ENCODE measurements at regions not wholly inside any gene's neighbourhood (a gene's known extent, or its start where the extent isn't known, plus 50 kb on each side); places are given as distances from the start of the nearest gene placed in this dataset.

- Histone ChIP-seq H2AFZ (ENCODE audit: low read length, unreplicated experiment) (no peak overlapping the region), H3K27ac (ENCODE audit: low read depth, low read length) (no peak overlapping the region), H3K79me2 (ENCODE audit: control insufficient read depth, insufficient read depth, low read length, unreplicated experiment) (no peaks in the 10 kb centered on the region), H3K4me3 (ENCODE audit: low read depth, low read length) (no peak overlapping the region), H3K27me3 (ENCODE audit: insufficient read depth, low read length) (no peaks in the 10 kb centered on the region; the same call in 1 of the 2 replicates), H3K4me1 (ENCODE audit: control insufficient read depth, insufficient read depth, low read length, unreplicated experiment) (no peaks in the 10 kb centered on the region), H3K36me3 (ENCODE audit: insufficient read depth, low read length) (no peaks in the 10 kb centered on the region)
These were observed 305.9 kb downstream of the BARHL2 start for GRCh38 chr1:90411185-90411584.

- Histone ChIP-seq H3K4me1 (ENCODE audit: control insufficient read depth, insufficient read depth, low read length, unreplicated experiment) (peaks cover 6% of the 10 kb centered on the region), H3K36me3 (ENCODE audit: insufficient read depth, low read length) (no peaks in the 10 kb centered on the region), H3K4me3 (ENCODE audit: low read depth, low read length) (no peak overlapping the region), H3K79me2 (ENCODE audit: control insufficient read depth, insufficient read depth, low read length, unreplicated experiment) (no peaks in the 10 kb centered on the region), H2AFZ (ENCODE audit: low read length, unreplicated experiment) (no peak overlapping the region), H3K27ac (ENCODE audit: low read depth, low read length) (no peak overlapping the region), H3K27me3 (ENCODE audit: insufficient read depth, low read length) (no peaks in the 10 kb centered on the region; the same call in 1 of the 2 replicates)
These were observed 309.4 kb downstream of the BARHL2 start for GRCh38 chr1:90407737-90408136.

DNA sequence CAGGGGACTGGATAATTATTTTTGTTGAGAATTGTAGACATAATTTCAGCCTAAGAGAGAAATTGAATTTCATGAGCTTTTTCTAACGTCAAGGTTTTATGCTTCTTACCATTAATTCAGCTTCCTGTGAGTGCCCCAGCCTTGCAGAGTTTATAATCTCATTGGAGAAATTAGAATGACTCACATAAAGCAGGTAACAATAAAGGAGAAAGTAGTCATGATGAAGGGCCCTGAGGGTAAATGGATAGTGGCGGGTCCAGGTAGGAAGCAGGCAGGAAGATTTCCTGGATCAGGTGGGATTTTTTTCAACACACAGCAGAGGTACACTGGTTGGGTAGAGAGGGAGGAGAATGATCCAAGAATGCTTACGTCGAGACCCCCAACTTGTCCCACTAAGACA is 311.4 kb downstream of the BARHL2 start:
- Histone ChIP-seq H2AFZ (ENCODE audit: low read length, unreplicated experiment) (no peak overlapping the region), H3K79me2 (ENCODE audit: control insufficient read depth, insufficient read depth, low read length, unreplicated experiment) (no peaks in the 10 kb centered on the region), H3K4me3 (ENCODE audit: low read depth, low read length) (no peak overlapping the region), H3K36me3 (ENCODE audit: insufficient read depth, low read length) (no peaks in the 10 kb centered on the region), H3K27ac (ENCODE audit: low read depth, low read length) (no peak overlapping the region), H3K4me1 (ENCODE audit: control insufficient read depth, insufficient read depth, low read length, unreplicated experiment) (peaks cover 8% of the 10 kb centered on the region), H3K27me3 (ENCODE audit: insufficient read depth, low read length) (no peaks in the 10 kb centered on the region; the same call in 1 of the 2 replicates)

GRCh38 chr1:90402893-90403849 is 313.9 kb downstream of the BARHL2 start:
- Histone ChIP-seq H3K36me3 (ENCODE audit: insufficient read depth, low read length) (no peaks in the 10 kb centered on the region), H3K27me3 (ENCODE audit: insufficient read depth, low read length) (no peaks in the 10 kb centered on the region; the same call in 1 of the 2 replicates), H3K79me2 (ENCODE audit: control insufficient read depth, insufficient read depth, low read length, unreplicated experiment) (no peaks in the 10 kb centered on the region), H3K27ac (ENCODE audit: low read depth, low read length) (no peak overlapping the region), H3K4me3 (ENCODE audit: low read depth, low read length) (no peak overlapping the region), H3K4me1 (ENCODE audit: control insufficient read depth, insufficient read depth, low read length, unreplicated experiment) (peaks cover 8% of the 10 kb centered on the region), H2AFZ (ENCODE audit: low read length, unreplicated experiment) (no peak overlapping the region)

DNA sequence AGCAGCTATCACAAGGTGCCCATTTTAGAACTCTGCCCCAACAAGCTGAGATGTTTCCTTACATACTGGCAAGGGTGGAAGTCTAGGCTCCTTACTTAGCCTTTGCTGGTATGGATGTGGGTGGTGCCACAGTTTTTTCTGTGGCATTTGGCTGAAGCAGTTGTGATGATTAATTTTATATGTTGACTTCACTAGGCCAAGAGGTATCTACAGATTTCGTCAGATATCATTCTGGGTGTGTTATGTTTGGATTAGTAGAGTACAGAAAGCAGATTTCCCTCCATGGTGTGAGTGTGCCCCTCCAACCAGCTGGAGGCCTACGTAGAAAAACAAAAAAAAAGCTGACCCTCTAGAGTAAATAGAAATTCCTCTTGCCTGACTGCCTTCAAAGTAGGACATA is 317.0 kb downstream of the BARHL2 start:
- Histone ChIP-seq H3K79me2 (ENCODE audit: control insufficient read depth, insufficient read depth, low read length, unreplicated experiment) (no peaks in the 10 kb centered on the region), H3K27ac (ENCODE audit: low read depth, low read length) (no peak overlapping the region), H3K4me3 (ENCODE audit: low read depth, low read length) (no peak overlapping the region), H3K36me3 (ENCODE audit: insufficient read depth, low read length) (no peaks in the 10 kb centered on the region), H3K4me1 (ENCODE audit: control insufficient read depth, insufficient read depth, low read length, unreplicated experiment) (peaks cover 8% of the 10 kb centered on the region), H3K27me3 (ENCODE audit: insufficient read depth, low read length) (no peaks in the 10 kb centered on the region), H2AFZ (ENCODE audit: low read length, unreplicated experiment) (no peak overlapping the region)

- H3K27me3 ChIP-seq (ENCODE audit: insufficient read depth, low read length): no peaks in the 10 kb centered on the region
- H3K36me3 ChIP-seq (ENCODE audit: insufficient read depth, low read length): no peaks in the 10 kb centered on the region
- H3K27ac ChIP-seq (ENCODE audit: low read depth, low read length): no peak overlapping the region
- H3K4me1 ChIP-seq (ENCODE audit: control insufficient read depth, insufficient read depth, low read length, unreplicated experiment): no peaks in the 10 kb centered on the region
- H2AFZ ChIP-seq (ENCODE audit: low read length, unreplicated experiment): no peak overlapping the region
- H3K4me3 ChIP-seq (ENCODE audit: low read depth, low read length): no peak overlapping the region
- H3K79me2 ChIP-seq (ENCODE audit: control insufficient read depth, insufficient read depth, low read length, unreplicated experiment): no peaks in the 10 kb centered on the region
These were observed 320.2 kb downstream of the BARHL2 start for GRCh38 chr1:90396917-90397316.

- no peak overlapping the region for H2AFZ ChIP-seq (ENCODE audit: low read length, unreplicated experiment)
- H3K27ac ChIP-seq (ENCODE audit: low read depth, low read length): no peak overlapping the region
- H3K27me3 ChIP-seq (ENCODE audit: insufficient read depth, low read length): no peaks in the 10 kb centered on the region
- no peaks in the 10 kb centered on the region for H3K4me1 ChIP-seq (ENCODE audit: control insufficient read depth, insufficient read depth, low read length, unreplicated experiment)
- H3K79me2 ChIP-seq (ENCODE audit: control insufficient read depth, insufficient read depth, low read length, unreplicated experiment): no peaks in the 10 kb centered on the region
- H3K36me3 ChIP-seq (ENCODE audit: insufficient read depth, low read length): no peaks in the 10 kb centered on the region
- H3K4me3 ChIP-seq (ENCODE audit: low read depth, low read length): no peak overlapping the region
These were observed 322.9 kb downstream of the BARHL2 start for GRCh38 chr1:90394247-90394646.

GRCh38 chr1:90393025-90393424 is 324.1 kb downstream of the BARHL2 start:
- no peaks in the 10 kb centered on the region for H3K79me2 ChIP-seq (ENCODE audit: control insufficient read depth, insufficient read depth, low read length, unreplicated experiment)
- H2AFZ ChIP-seq (ENCODE audit: low read length, unreplicated experiment): no peak overlapping the region
- H3K4me1 ChIP-seq (ENCODE audit: control insufficient read depth, insufficient read depth, low read length, unreplicated experiment): no peaks in the 10 kb centered on the region
- no peaks in the 10 kb centered on the region for H3K27me3 ChIP-seq (ENCODE audit: insufficient read depth, low read length)
- no peak overlapping the region for H3K4me3 ChIP-seq (ENCODE audit: low read depth, low read length)
- H3K27ac ChIP-seq (ENCODE audit: low read depth, low read length): no peak overlapping the region
- H3K36me3 ChIP-seq (ENCODE audit: insufficient read depth, low read length): no peaks in the 10 kb centered on the region

DNA sequence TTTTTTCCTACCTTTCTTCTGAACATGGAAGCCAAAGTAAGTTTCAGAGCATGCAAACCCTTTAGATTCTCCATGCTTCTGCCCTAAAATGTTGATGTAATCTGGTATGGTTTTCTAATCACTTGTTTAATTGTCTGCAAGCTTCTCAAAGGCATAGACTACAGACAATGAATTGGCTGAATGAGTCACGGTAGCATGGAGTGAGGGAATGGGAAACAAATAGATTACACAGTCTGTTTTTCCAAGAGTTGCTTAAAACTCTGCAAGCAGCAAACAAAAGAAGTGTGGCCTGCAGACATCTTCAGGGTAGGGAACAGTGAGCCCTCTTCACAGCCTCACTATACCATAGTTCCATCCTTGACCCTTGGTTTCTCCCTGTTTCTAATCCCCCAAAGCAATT is 326.0 kb downstream of the BARHL2 start:
- H3K27ac ChIP-seq (ENCODE audit: low read depth, low read length): no peak overlapping the region
- H3K79me2 ChIP-seq (ENCODE audit: control insufficient read depth, insufficient read depth, low read length, unreplicated experiment): no peaks in the 10 kb centered on the region
- H3K4me3 ChIP-seq (ENCODE audit: low read depth, low read length): no peak overlapping the region
- H3K36me3 ChIP-seq (ENCODE audit: insufficient read depth, low read length): no peaks in the 10 kb centered on the region
- no peak overlapping the region for H2AFZ ChIP-seq (ENCODE audit: low read length, unreplicated experiment)
- H3K27me3 ChIP-seq (ENCODE audit: insufficient read depth, low read length): no peaks in the 10 kb centered on the region
- peaks cover 7% of the 10 kb centered on the region for H3K4me1 ChIP-seq (ENCODE audit: control insufficient read depth, insufficient read depth, low read length, unreplicated experiment)

DNA sequence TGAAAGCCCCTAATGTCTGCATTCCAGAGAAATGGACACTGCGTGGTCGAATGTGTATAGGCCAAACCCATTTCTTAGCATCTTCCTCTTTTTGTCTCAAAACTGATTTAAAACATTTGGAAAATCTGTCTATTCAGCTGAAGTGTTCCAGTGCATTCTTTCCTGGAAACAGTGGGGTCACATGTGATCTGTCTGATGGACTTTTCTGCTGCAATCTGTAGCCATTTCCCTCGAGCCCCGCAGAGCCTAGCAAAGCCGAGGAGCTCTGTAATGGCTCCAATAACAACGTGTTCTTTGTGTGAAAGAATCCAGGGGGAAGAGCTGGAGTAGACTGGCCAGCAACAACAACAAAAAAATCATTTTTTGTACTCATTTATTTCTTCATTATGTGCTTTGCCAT is 329.3 kb downstream of the BARHL2 start:
- H3K27ac ChIP-seq (ENCODE audit: low read depth, low read length): no peak overlapping the region

More for the DNA sequence above, 329.3 kb downstream of the BARHL2 start:
- no peaks in the 10 kb centered on the region for H3K36me3 ChIP-seq (ENCODE audit: insufficient read depth, low read length)
- H2AFZ ChIP-seq (ENCODE audit: low read length, unreplicated experiment): no peak overlapping the region
- no peaks in the 10 kb centered on the region for H3K27me3 ChIP-seq (ENCODE audit: insufficient read depth, low read length)
- no peak overlapping the region for H3K4me3 ChIP-seq (ENCODE audit: low read depth, low read length)
- H3K79me2 ChIP-seq (ENCODE audit: control insufficient read depth, insufficient read depth, low read length, unreplicated experiment): no peaks in the 10 kb centered on the region
- peaks cover 7% of the 10 kb centered on the region for H3K4me1 ChIP-seq (ENCODE audit: control insufficient read depth, insufficient read depth, low read length, unreplicated experiment)
